ENCODE measurements at regions not wholly inside any gene's neighbourhood (a gene's known extent, or its start where the extent isn't known, plus 50 kb on each side); places are given as distances from the start of the nearest gene placed in this dataset.

DNA sequence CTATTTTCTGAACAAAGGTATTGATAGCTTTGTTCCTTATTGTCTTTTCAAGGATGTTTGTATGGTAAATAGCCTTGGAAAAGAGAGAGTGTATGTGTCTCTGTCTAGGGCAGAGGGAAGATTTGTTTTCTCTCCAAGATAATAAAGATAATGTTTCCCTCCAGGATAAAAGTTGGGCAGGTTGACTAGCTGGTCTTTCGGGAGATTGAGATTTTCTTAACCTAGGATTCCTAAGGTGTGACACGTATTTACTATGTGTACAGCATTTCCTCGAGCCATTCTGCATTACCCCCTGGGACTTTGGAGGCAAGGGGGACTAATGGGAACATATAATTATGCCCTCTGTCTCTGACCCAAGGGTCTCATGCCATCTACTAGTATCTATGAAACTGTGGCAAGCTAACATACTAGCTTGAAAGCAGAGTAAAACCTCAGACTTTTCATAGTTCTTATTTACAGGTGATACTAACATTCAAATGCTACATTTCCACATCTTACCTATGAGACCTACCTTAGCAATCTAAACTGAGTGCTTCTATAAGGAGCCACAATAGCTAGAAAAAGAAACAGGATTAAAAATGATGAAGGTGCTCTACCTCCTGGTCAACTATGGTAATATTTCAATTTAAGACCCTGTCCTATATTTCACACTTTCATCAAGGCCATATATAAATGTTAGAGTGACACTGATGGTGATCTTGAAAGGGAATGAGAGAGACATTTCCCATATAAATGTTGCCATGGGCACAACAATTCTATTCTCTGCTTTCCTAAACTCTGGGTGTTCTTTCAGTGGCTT, 252.9 kb upstream of the CBLB start:
- Histone ChIP-seq H3K4me2 (ENCODE audit: low read length) (no peak overlapping the region), H3K9me3 (ENCODE audit: low read length) (no peaks in the 10 kb centered on the region), H3K36me3 (ENCODE audit: insufficient read depth, low read length) (no peaks in the 10 kb centered on the region), H3K9ac (ENCODE audit: low read length) (no peak overlapping the region), H3F3A (ENCODE audit: insufficient read depth, low read length) (no peaks in the 10 kb centered on the region), H3K27ac (ENCODE audit: low read depth, low read length, poor library complexity, severe bottlenecking) (no peak overlapping the region), H3K9me2 (ENCODE audit: low read depth, low read length) (no peaks in the 10 kb centered on the region), H4K20me1 (ENCODE audit: insufficient read depth, low read length) (no peaks in the 10 kb centered on the region), H3K4me1 (ENCODE audit: insufficient read depth, low read length, severe bottlenecking) (no peaks in the 10 kb centered on the region), H2AFZ (ENCODE audit: low read length) (no peak overlapping the region), H3K27me3 (ENCODE audit: insufficient read depth, low read length) (no peaks in the 10 kb centered on the region), H3K79me2 (ENCODE audit: insufficient read depth, low read length) (no peaks in the 10 kb centered on the region), H3K4me3 (ENCODE audit: low read depth, low read length, poor library complexity, severe bottlenecking) (no peak overlapping the region)
- TF ChIP-seq, protein P1, sequence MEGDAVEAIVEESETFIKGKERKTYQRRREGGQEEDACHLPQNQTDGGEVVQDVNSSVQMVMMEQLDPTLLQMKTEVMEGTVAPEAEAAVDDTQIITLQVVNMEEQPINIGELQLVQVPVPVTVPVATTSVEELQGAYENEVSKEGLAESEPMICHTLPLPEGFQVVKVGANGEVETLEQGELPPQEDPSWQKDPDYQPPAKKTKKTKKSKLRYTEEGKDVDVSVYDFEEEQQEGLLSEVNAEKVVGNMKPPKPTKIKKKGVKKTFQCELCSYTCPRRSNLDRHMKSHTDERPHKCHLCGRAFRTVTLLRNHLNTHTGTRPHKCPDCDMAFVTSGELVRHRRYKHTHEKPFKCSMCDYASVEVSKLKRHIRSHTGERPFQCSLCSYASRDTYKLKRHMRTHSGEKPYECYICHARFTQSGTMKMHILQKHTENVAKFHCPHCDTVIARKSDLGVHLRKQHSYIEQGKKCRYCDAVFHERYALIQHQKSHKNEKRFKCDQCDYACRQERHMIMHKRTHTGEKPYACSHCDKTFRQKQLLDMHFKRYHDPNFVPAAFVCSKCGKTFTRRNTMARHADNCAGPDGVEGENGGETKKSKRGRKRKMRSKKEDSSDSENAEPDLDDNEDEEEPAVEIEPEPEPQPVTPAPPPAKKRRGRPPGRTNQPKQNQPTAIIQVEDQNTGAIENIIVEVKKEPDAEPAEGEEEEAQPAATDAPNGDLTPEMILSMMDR (IDR thresholded peaks at IDR 0.05; ENCODE audit: low read length), result peak; percentile 52; the same call in 1 of the 2 replicates
- TF ChIP-seq EZH2 (IDR thresholded peaks at IDR 0.05; ENCODE audit: borderline replicate concordance, low read length), result no peak

DNA sequence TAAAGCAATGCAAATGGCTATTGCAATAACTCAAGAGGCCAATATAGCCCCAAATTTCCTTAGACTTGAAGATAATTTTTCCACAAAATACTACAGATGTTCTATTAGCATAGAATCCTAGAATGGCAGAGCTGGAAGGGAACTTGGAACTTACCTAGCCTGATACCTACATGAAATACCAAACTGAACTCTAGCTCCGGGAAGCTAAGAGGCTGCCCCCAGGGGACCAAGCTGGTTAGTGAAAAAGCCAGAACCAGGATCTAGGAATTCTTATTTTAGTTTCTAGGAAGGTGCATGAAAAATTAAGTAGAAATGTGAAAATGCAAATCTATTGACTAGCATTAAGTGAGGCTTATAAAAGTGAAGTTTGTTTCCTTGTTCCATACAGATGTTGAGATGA, 256.0 kb upstream of the CBLB start:
- no peaks in the 10 kb centered on the region for H3K27me3 ChIP-seq (ENCODE audit: insufficient read depth, low read length)
- no peaks in the 10 kb centered on the region for H3K79me2 ChIP-seq (ENCODE audit: insufficient read depth, low read length)
- no peak overlapping the region for H2AFZ ChIP-seq (ENCODE audit: low read length)
- H3K4me3 ChIP-seq (ENCODE audit: low read depth, low read length, poor library complexity, severe bottlenecking), result no peak overlapping the region
- no peaks in the 10 kb centered on the region for H3K9me2 ChIP-seq (ENCODE audit: low read depth, low read length)
- H3K9me3 ChIP-seq (ENCODE audit: low read length), result no peaks in the 10 kb centered on the region
- no peak overlapping the region for H3K4me2 ChIP-seq (ENCODE audit: low read length)
- H3K27ac ChIP-seq (ENCODE audit: low read depth, low read length, poor library complexity, severe bottlenecking), result no peak overlapping the region
- H3K36me3 ChIP-seq (ENCODE audit: insufficient read depth, low read length), result no peaks in the 10 kb centered on the region
- TF ChIP-seq, protein P1 (IDR thresholded peaks at IDR 0.05; ENCODE audit: low read length), result no peak
- TF ChIP-seq EZH2 (IDR thresholded peaks at IDR 0.05; ENCODE audit: borderline replicate concordance, low read length), result no peak
- no peaks in the 10 kb centered on the region for H4K20me1 ChIP-seq (ENCODE audit: insufficient read depth, low read length)
- H3K9ac ChIP-seq (ENCODE audit: low read length), result no peak overlapping the region
- no peaks in the 10 kb centered on the region for H3F3A ChIP-seq (ENCODE audit: insufficient read depth, low read length)
- no peaks in the 10 kb centered on the region for H3K4me1 ChIP-seq (ENCODE audit: insufficient read depth, low read length, severe bottlenecking)

DNA sequence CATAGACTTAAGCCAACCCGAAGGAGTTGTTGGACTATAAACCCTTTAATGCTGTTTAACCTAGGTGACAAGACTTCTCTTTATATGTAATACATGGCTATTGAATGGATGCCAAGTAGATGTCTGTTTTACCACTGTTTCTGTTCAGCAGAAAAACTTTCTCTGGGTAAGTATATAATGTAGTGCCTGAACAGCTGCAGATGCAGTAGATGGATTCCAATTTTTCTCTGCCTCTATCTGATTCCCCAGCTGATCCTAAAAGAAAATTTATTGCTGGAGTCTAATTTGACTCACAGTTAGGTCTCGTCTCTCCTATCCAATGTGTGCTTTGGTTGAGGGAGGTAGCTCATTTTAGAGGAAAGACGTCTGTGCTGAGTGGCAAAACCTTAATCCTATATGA, 256.5 kb upstream of the CBLB start:
- no peaks in the 10 kb centered on the region for H3K4me1 ChIP-seq (ENCODE audit: insufficient read depth, low read length, severe bottlenecking)
- no peaks in the 10 kb centered on the region for H3K36me3 ChIP-seq (ENCODE audit: insufficient read depth, low read length)
- H3K27ac ChIP-seq (ENCODE audit: low read depth, low read length, poor library complexity, severe bottlenecking), result no peak overlapping the region
- H3K79me2 ChIP-seq (ENCODE audit: insufficient read depth, low read length), result no peaks in the 10 kb centered on the region
- no peaks in the 10 kb centered on the region for H4K20me1 ChIP-seq (ENCODE audit: insufficient read depth, low read length)
- H3K4me3 ChIP-seq (ENCODE audit: low read depth, low read length, poor library complexity, severe bottlenecking), result no peak overlapping the region
- H3K4me2 ChIP-seq (ENCODE audit: low read length), result no peak overlapping the region
- H2AFZ ChIP-seq (ENCODE audit: low read length), result no peak overlapping the region
- H3K9me3 ChIP-seq (ENCODE audit: low read length), result no peaks in the 10 kb centered on the region
- no peak overlapping the region for H3K9ac ChIP-seq (ENCODE audit: low read length)
- H3K9me2 ChIP-seq (ENCODE audit: low read depth, low read length), result no peaks in the 10 kb centered on the region
- no peaks in the 10 kb centered on the region for H3K27me3 ChIP-seq (ENCODE audit: insufficient read depth, low read length)
- TF ChIP-seq, protein P1 (IDR thresholded peaks at IDR 0.05; ENCODE audit: low read length), result no peak
- no peak for TF ChIP-seq EZH2 (IDR thresholded peaks at IDR 0.05; ENCODE audit: borderline replicate concordance, low read length)
- H3F3A ChIP-seq (ENCODE audit: insufficient read depth, low read length), result no peaks in the 10 kb centered on the region

All from OCI-LY1 (cell line).